ENCODE measurements at regions not wholly inside any gene's neighbourhood (a gene's known extent, or its start where the extent isn't known, plus 50 kb on each side); places are given as distances from the start of the nearest gene placed in this dataset.

DNA sequence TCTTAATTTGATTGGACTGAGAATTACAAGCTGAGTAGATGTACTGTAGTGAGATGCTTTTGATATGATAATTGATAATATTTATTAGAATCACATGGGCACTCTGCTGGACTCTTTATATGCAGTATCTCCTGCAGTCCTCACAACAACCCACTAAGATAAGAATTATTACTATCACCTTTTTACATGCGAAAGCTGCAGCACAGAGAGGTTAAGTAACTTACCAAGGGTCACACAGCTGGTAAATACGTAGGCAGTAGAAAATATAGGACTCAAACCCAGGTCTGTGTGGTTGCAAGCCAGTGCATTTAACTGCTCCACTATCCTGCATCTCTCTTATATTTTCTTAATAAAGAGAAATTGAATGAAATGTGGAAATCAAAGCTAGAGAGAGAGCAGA, 392.8 kb upstream of the RORA start:
- no peak for DNase-seq

- DNase-seq = peak; percentile 83
Measured at GRCh38 chr15:61621146-61621545, 392.0 kb upstream of the RORA start.

DNA sequence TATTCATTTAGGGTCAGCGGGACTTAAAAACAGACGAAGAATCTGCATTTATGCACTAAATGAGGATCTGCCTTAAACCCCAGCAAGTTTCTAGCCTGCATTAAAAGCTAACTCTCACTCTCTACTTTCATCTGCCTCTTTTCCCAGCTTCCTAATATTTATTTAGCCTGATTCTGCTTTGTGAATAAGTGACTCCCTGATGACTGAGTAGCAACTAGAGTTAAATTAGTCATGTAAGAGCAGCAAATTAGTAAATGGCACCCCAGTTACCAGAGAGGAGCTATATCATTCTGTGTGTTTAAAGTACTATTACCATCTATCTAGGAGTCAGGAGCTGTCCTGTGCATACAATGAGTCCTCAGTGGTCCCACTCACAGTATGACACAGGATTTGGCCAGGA, 391.0 kb upstream of the RORA start:
- DNase-seq = no peak

- DNase-seq = no peak
Measured at GRCh38 chr15:61613729-61614128, 384.6 kb upstream of the RORA start.

DNA sequence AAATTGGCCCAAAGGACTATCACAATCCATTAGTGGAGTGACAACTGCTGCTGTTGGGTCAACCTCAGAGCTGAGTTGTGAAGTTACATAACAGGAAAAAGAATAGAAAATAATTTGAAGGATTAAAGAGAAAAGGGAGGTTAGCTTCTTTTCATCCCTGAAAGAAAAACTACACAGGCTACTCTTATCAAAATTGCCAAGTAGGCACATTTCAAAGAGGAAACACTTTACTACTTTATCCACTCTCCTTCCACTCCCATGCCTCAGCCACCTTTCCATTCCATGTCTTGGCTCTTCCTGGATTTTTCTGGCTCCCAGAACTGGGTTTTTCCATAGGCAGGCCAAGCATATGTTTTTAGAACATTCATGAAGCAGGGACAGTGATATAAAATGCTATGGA, 384.0 kb upstream of the RORA start:
- DNase-seq = no peak

GRCh38 chr15:61612111-61612510, 383.0 kb upstream of the RORA start:
- DNase-seq = no peak

DNA sequence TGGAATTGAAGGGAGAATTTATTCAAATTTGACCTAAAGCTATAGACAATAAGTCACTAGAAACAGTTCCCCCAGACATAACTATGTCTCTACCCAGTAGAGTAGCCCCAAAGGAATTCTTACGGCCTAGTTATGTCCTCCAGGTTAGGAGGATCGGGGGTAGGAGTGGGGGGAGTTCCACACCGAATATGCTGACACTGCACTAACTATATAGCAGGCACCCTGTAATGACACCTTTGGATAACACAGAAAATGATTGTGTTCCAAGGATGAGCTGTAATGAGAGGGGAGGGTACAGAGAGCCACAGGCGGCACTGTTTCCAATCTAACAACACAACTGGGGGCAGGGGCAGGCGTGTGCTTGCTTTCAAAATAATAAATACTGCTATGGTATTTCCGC, 376.2 kb upstream of the RORA start:
- no peak for DNase-seq

GRCh38 chr15:61598655-61599054, 369.6 kb upstream of the RORA start:
- no peak for DNase-seq

DNA sequence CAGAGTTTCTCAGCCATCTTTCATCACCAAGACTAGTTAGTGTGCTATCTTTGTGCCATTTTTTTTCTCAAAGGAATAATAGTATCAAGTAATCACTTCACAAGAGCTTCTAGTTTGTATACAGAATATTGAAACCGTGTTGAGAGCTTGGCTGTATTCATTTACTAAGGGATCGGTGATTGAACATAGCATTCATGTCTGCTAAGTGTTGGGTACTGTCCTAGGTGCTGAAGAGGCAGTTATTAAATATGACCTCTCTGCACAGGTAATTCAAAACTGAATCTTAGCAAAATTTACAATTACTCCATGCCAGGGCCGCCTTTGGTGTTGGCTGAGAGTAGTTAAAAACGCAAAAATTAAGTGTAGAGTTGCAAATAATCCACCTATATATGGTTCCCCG, 355.3 kb upstream of the RORA start:
- no peak for DNase-seq

DNA sequence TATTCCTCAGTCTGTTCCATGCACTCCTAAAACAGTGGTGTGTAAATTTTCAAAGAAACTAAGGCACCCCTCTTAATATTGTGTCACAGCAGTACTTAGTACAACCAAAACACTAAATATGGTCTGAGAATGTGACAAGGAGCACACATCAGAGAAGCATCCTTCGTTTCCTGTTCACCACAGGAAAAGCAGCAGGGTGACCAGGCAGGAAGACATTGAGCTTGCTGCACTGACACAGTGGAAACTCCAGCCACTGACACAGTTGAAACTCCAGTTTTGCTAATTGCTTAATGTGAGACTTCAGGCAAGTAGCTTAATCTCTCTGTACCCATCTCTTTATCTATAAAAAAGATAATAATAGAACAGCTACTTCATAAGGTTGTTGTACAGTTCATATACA, 353.0 kb upstream of the RORA start:
- DNase-seq = no peak

DNA sequence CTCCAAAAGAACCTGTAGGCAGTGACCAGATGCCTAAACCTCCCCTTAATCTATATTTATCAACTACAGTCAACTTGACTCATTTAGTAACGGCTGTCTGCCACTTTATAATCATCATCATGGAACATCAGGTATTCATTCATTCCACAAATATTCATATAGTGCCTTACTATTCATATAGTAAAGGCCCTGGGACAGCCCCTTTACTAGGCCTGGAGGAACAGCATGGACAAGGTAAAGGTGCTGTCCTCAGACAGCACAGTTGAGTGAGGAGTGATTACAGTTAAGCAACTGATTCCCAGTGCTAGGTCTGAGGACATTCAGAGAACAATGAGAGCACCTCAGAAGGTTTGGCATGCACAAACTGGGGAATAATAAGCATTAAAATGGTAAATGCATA, 346.5 kb upstream of the RORA start:
- DNase-seq = no peak

- DNase-seq = no peak
Measured at GRCh38 chr15:61571026-61571425, 341.9 kb upstream of the RORA start.

GRCh38 chr15:61564785-61565184, 335.7 kb upstream of the RORA start:
- DNase-seq = no peak

DNA sequence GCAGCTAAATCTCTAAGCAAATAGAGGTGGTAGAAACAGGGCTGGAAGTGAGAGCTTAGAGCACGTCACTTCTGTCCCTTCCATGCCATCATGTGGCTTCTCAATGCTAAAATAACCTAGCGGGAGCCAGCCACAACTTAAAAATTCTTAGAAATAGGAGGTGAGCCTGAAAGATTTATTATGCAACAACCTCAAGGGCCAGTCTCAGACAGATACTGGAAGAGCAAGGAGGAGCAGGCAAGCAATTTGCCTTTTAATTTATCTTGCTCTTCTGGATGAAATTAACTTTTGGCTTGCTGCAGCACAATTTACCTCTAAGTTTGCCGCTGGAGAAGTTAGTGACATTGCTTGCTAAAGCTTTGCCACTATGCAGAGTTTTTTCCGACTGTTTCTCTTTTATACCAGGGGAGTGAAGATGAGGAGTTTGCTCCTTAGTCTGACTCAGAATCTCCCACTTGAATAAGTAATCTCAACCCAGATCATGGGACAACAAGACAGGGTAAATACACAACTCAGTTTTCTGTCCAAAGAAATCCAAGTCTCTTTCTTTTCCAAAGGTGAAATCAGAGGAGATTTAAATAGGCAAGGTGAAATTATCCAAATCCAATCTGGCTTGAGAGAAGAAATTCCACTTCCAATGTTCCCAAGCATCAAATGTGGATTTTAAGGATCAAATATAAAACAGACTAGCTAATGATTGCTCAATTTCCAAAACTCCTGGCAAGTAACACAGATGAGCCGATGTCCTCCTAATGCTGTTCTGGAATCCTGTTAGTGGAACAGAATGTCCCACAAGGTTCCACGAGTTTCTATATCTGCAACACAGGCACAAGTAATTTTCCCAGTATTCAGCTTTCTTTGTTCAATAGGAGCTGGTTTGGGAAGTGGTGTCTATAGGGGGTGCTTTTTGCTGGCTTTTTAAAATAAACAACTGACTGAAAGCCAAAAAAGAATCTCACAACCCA, 329.4 kb upstream of the RORA start:
- DNase-seq = no peak

- no peak for DNase-seq
Measured at GRCh38 chr15:61556037-61556648, 327.0 kb upstream of the RORA start.

GRCh38 chr15:61549727-61550126, 320.6 kb upstream of the RORA start:
- no peak for DNase-seq

GRCh38 chr15:61545763-61546162, 316.7 kb upstream of the RORA start:
- no peak for DNase-seq

DNA sequence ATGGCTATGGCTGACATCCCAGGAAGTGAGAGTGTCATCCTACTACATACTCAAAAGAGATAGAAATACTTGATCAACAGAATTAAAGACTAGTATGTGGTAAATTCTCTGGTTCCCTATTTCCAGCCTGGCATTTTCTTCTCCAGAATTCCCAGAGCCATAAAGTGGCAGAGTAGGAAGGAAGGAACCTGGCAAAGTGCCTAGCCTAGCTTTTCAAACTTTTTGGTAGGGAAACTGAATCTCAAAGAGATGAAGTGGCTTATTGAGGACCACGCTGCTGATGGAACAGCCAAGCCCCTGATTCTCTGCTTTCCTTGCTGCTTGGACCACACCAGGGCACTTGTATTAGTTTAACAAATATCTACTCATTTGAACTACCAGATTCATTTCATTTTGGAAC, 312.4 kb upstream of the RORA start:
- no peak for DNase-seq

GRCh38 chr15:61537337-61537736, 308.2 kb upstream of the RORA start:
- no peak for DNase-seq

GRCh38 chr15:61534986-61535385, 305.9 kb upstream of the RORA start:
- DNase-seq = no peak

DNA sequence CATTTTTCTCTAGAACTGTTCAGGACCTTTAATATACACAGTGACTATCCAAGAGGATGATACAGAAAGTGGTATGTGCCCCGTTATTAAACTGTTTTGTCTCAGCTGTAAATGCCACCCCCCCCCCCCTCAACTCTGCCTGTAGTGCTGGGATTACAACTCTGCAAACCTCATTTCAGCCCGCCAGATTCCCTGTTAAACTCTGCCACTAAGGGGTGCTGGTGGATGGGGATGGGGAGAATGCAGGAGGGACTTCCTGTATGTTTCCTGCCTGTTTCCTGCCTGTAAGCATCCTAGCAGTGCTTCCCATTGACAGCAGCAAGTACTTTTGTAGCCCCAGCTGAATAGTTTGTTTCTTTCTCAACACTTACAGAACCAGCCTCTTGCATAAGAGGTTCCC, 301.7 kb upstream of the RORA start:
- DNase-seq = peak; percentile 71

DNA sequence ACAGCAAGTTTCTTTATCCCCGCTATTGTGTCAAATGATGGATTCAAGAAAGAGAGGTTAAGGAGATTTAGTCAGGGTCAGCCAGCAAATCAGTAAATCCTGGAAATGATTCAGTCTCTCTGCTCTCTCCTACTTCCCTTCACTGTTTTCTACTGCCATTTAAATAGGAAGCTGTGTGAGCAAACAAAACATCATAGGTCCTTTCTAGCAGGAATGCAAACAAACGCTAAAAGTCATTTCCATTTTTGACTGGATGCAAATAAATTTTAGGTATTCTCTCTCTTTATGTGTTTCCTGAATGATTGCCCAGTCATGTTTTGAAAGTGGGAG, 299.4 kb upstream of the RORA start:
- DNase-seq = peak; percentile 45

DNA sequence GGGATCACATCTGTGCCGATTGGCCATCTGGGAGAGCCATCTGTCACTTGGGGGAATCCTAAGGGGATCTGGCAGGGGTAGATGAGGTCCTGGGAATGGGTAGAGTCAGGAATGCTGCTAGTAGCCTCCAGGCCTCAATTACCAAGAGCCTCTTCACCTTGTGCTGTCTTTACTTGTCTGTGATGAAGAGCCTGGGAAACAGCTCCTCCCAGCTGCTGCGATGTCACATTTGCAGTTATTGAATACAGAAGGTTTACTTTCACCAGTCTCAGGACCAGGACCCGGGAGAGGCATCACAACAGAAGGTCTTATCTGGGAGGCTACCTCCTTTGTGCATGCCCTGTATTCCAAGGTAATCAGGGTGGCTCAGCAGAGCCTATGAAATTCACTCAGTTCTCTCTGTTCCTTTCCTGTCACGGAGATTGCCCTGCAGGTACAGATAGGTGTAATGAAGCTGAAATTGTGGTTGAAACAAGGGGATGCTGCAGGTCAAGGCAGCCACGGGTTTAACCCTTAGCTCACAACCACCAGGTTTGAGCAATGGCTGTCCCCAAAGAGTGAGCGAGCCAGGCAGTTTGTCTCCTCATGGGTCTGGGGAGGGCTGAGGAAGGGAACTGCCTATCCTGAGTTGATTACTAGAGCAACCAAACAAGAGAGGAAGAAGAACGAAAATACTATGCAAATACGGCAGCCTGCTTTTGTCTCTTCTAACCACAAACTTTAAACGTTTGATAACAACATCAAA, 298.9 kb upstream of the RORA start:
- DNase-seq = peak; percentile 91

- DNase-seq = no peak
Measured at GRCh38 chr15:61524545-61524944, 295.4 kb upstream of the RORA start.
